ENCODE measurements at regions not wholly inside any gene's neighbourhood (a gene's known extent, or its start where the extent isn't known, plus 50 kb on each side); places are given as distances from the start of the nearest gene placed in this dataset.

DNA sequence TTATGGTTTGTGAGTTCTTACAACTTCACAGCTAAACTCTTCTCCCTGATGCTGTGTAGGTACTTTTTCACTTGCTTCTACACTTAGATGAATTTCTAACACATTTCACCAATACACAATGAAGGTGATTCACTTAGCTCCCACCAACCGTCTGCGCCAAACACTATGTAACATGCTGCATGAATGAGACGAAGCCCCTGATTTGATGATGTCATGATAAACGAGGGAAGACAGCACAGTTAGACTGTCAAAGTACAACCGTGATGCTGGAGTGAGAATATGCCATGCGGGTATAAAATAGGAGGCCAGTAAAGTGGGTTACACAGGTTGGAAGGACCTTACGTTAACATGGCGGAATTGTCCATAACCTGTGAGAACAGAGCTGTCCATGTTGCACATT, 100.8 kb downstream of the KCNA4 start:
- H3K36me3 ChIP-seq: no peaks in the 10 kb centered on the region
- H3K4me3 ChIP-seq: no peak overlapping the region
- H3K4me1 ChIP-seq: no peaks in the 10 kb centered on the region
- H3K9me3 ChIP-seq: no peaks in the 10 kb centered on the region
- no peak for DNase-seq (ENCODE audit: low spot score)
- no peak overlapping the region for H3K27ac ChIP-seq
- H3K27me3 ChIP-seq: no peaks in the 10 kb centered on the region
- TF ChIP-seq, protein P1, sequence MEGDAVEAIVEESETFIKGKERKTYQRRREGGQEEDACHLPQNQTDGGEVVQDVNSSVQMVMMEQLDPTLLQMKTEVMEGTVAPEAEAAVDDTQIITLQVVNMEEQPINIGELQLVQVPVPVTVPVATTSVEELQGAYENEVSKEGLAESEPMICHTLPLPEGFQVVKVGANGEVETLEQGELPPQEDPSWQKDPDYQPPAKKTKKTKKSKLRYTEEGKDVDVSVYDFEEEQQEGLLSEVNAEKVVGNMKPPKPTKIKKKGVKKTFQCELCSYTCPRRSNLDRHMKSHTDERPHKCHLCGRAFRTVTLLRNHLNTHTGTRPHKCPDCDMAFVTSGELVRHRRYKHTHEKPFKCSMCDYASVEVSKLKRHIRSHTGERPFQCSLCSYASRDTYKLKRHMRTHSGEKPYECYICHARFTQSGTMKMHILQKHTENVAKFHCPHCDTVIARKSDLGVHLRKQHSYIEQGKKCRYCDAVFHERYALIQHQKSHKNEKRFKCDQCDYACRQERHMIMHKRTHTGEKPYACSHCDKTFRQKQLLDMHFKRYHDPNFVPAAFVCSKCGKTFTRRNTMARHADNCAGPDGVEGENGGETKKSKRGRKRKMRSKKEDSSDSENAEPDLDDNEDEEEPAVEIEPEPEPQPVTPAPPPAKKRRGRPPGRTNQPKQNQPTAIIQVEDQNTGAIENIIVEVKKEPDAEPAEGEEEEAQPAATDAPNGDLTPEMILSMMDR (IDR thresholded peaks at IDR 0.05): no peak

DNA sequence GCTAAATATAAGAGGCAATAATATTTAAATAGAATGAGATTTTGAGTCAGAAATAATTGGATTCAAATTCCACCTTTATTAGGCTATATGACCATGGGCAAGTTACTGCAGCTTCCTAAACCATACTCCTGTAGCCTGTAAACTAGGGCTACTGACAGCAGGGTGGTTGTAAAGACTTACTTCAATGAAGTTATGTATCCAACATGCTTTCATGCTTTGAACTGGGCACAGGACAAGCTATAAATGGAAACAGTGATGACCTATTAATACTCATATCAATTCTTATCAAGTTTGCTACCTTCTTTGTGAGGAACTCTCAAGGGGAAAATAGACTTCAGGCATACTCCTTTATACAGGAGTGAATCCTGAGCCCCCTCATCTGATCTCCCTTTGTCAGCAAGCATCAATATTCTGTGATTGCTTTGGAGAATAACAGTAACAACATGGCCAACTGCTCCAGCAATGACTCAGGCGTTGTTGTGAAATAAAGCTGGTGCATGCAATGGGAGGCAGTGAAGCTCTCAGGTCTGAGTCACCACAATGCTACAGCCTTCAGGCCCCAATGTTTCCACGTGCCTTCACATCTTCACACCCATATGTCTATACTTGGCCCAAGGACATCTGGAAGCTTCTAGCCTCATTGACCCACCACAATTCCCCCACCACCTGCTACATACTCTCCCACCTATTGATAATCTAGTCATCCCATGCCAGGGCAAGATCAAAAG, 102.5 kb downstream of the KCNA4 start:
- no peaks in the 10 kb centered on the region for H3K27me3 ChIP-seq
- no peak overlapping the region for H3K27ac ChIP-seq
- no peaks in the 10 kb centered on the region for H3K9me3 ChIP-seq
- no peaks in the 10 kb centered on the region for H3K4me1 ChIP-seq
- TF ChIP-seq, protein P1 (IDR thresholded peaks at IDR 0.05): no peak
- no peak for DNase-seq (ENCODE audit: low spot score)
- H3K4me3 ChIP-seq: no peak overlapping the region
- H3K36me3 ChIP-seq: no peaks in the 10 kb centered on the region

DNA sequence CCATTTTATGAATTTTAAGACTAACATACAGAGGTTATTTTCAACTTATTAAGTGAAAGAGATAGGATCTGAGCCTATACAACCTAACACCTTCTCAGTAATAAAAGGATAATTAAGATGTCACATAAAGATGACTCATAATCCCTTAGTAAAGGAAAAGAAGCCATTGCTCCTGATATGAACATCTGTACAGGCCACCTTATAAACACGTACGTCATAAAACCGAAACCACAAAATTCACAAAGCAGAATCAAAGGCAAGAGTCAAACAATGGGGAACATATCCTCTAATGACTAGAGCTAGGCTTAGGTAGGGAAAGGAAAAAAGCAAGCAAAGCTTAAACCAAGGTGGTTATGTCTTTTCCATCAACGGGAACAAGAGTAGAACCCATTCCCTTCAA, 103.5 kb downstream of the KCNA4 start:
- no peak for DNase-seq (ENCODE audit: low spot score)
- no peaks in the 10 kb centered on the region for H3K27me3 ChIP-seq
- no peak overlapping the region for H3K27ac ChIP-seq

DNA sequence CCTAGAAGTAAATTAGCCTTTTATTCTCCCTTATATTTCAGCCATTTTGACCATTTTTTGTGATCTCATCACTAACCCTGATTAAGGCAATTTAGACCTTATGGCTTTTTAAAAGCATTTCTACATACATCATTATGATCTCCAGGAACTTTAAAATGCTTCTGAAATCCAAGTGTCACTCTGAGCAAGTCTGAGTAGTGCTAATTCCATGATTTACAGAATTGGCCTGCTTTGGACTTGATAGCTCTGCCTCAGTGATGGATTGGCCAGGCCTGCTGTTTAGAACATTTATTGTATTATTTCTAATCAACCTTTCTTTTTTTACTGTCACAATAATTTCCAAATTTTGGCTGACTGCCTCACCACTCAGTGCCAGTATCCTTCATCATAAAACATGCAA, 116.4 kb downstream of the KCNA4 start:
- no peaks in the 10 kb centered on the region for H3K36me3 ChIP-seq
- no peak overlapping the region for H3K27ac ChIP-seq
- TF ChIP-seq, protein P1 (IDR thresholded peaks at IDR 0.05): no peak
- DNase-seq (ENCODE audit: low spot score): no peak
- no peaks in the 10 kb centered on the region for H3K4me1 ChIP-seq
- H3K9me3 ChIP-seq: peaks cover 0 to 10% of the 10 kb centered on the region in 2 donors
- H3K27me3 ChIP-seq: no peaks in the 10 kb centered on the region
- no peak overlapping the region for H3K4me3 ChIP-seq

More for the DNA sequence above, 103.5 kb downstream of the KCNA4 start:
- no peaks in the 10 kb centered on the region for H3K9me3 ChIP-seq
- TF ChIP-seq, protein P1 (IDR thresholded peaks at IDR 0.05): no peak
- no peaks in the 10 kb centered on the region for H3K36me3 ChIP-seq
- H3K4me3 ChIP-seq: no peak overlapping the region
- no peaks in the 10 kb centered on the region for H3K4me1 ChIP-seq

DNA sequence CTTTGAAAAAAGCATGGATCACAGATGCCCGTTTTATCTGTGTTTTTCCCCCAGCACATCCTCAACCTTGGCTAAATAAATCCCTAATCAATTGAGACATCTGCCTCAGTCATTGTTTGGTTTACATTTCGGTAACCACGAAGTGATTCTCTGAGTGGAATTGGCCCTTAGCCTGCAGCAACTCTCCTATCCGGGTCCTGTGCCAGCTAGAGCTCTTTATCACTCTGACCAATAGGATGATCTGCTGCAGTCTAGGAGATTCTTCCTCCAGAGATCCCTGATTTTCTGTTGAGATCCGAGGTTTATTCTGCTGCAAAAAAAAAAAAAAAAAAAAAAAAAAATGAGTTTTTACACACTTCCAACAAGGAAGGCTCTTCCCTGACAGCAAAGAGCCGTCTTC, 137.3 kb downstream of the KCNA4 start:
- TF ChIP-seq, protein P1 (IDR thresholded peaks at IDR 0.05): no peak
- DNase-seq (ENCODE audit: low spot score): no peak
- Histone ChIP-seq H3K27me3 (no peaks in the 10 kb centered on the region), H3K9me3 (no peaks in the 10 kb centered on the region), H3K27ac (no peak overlapping the region), H3K4me1 (no peaks in the 10 kb centered on the region), H3K4me3 (no peak overlapping the region), H3K36me3 (no peaks in the 10 kb centered on the region)

DNA sequence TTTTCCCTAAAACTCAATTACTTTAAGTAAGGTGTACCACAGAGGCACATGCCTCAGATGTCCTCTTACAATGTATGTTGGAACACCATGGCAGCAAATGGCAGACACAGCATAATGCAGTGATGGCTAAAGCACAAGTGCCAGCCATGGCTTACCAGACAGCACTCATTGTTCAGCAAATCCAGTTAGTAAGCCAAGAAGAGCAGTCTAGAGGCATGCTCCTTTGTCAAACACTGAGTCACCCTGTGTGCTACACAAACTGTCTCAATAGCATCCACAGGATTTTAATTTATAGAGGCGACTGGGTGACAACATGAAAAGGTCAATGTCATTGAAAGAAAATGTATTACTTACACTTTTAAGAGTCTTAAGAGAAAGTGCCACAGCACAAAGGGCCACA, 140.6 kb downstream of the KCNA4 start:
- H3K4me1 ChIP-seq: no peaks in the 10 kb centered on the region
- no peaks in the 10 kb centered on the region for H3K27me3 ChIP-seq
- H3K9me3 ChIP-seq: peaks cover 0 to 6% of the 10 kb centered on the region in 2 donors
- no peak overlapping the region for H3K4me3 ChIP-seq
- no peaks in the 10 kb centered on the region for H3K36me3 ChIP-seq
- TF ChIP-seq, protein P1 (IDR thresholded peaks at IDR 0.05): no peak
- no peak overlapping the region for H3K27ac ChIP-seq
- DNase-seq (ENCODE audit: low spot score): no peak

All from right atrium auricular region (tissue), 2 donors.